ENCODE measurements at regions not wholly inside any gene's neighbourhood (a gene's known extent, or its start where the extent isn't known, plus 50 kb on each side); places are given as distances from the start of the nearest gene placed in this dataset.

- intact Hi-C loops (cut with micrococcal nuclease; ENCODE audit: unreplicated experiment), result no loop called here
- CTCF ChIA-PET, result no interaction called here
- no peak overlapping the region for H3K27ac Mint-ChIP-seq (ENCODE audit: unreplicated experiment)
- H3K27me3 Mint-ChIP-seq (ENCODE audit: unreplicated experiment), result no peaks in the 10 kb centered on the region
- H3K9me3 Mint-ChIP-seq (ENCODE audit: low read depth, unreplicated experiment), result no peaks in the 10 kb centered on the region
- H3K4me3 Mint-ChIP-seq (ENCODE audit: low read depth, unreplicated experiment), result no peak overlapping the region
- peaks cover 18% of the 10 kb centered on the region for H3K4me1 Mint-ChIP-seq (ENCODE audit: low read depth, unreplicated experiment)
- H3K36me3 Mint-ChIP-seq (ENCODE audit: insufficient read depth, unreplicated experiment), result no peaks in the 10 kb centered on the region
- no TSS peak for BruUV-seq (replicated peaks)
- TF ChIP-seq CTCF (IDR thresholded peaks at IDR 0.05; ENCODE audit: unreplicated experiment), result no peak
- DNase-seq, result no peak
These were observed 169.8 kb upstream of the DUSP10 start for GRCh38 chr1:221911714-221912113.

GRCh38 chr1:221910222-221910621 is 168.3 kb upstream of the DUSP10 start:
- CTCF ChIA-PET, result no interaction called here
- Mint-ChIP-seq H3K9me3 (ENCODE audit: low read depth, unreplicated experiment) (no peaks in the 10 kb centered on the region), H3K4me1 (ENCODE audit: low read depth, unreplicated experiment) (peaks cover 18% of the 10 kb centered on the region), H3K27me3 (ENCODE audit: unreplicated experiment) (no peaks in the 10 kb centered on the region), H3K27ac (ENCODE audit: unreplicated experiment) (no peak overlapping the region), H3K4me3 (ENCODE audit: low read depth, unreplicated experiment) (no peak overlapping the region), H3K36me3 (ENCODE audit: insufficient read depth, unreplicated experiment) (no peaks in the 10 kb centered on the region)
- intact Hi-C loops (cut with micrococcal nuclease; ENCODE audit: unreplicated experiment), result no loop called here
- BruUV-seq (replicated peaks), result no TSS peak
- no peak for TF ChIP-seq CTCF (IDR thresholded peaks at IDR 0.05; ENCODE audit: unreplicated experiment)
- DNase-seq, result no peak

- H3K36me3 Mint-ChIP-seq (ENCODE audit: insufficient read depth, unreplicated experiment), result no peaks in the 10 kb centered on the region
These were observed 166.7 kb upstream of the DUSP10 start for GRCh38 chr1:221908573-221908972.

GRCh38 chr1:221907166-221907932 is 165.5 kb upstream of the DUSP10 start:
- CTCF ChIA-PET, result interaction anchor here (0.5 to 0.9 kb wide), 4 partner anchors 9 to 198 kb away, joined by 3 to 6 read pairs (median 3); no protein-coding TSS in a partner anchor
- DNase-seq, result no peak
- BruUV-seq (replicated peaks), result no TSS peak
- Mint-ChIP-seq H3K4me1 (ENCODE audit: low read depth, unreplicated experiment) (no peaks in the 10 kb centered on the region), H3K9me3 (ENCODE audit: low read depth, unreplicated experiment) (peaks cover 1% of the 10 kb centered on the region), H3K27me3 (ENCODE audit: unreplicated experiment) (no peaks in the 10 kb centered on the region), H3K4me3 (ENCODE audit: low read depth, unreplicated experiment) (no peak overlapping the region), H3K27ac (ENCODE audit: unreplicated experiment) (no peak overlapping the region), H3K36me3 (ENCODE audit: insufficient read depth, unreplicated experiment) (no peaks in the 10 kb centered on the region)
- intact Hi-C loops (cut with micrococcal nuclease; ENCODE audit: unreplicated experiment), result no loop called here
- no peak for TF ChIP-seq CTCF (IDR thresholded peaks at IDR 0.05; ENCODE audit: unreplicated experiment)

More at GRCh38 chr1:221908573-221908972, 166.7 kb upstream of the DUSP10 start:
- H3K27ac Mint-ChIP-seq (ENCODE audit: unreplicated experiment), result no peak overlapping the region
- H3K4me3 Mint-ChIP-seq (ENCODE audit: low read depth, unreplicated experiment), result no peak overlapping the region
- CTCF ChIA-PET, result no interaction called here
- intact Hi-C loops (cut with micrococcal nuclease; ENCODE audit: unreplicated experiment), result no loop called here
- DNase-seq, result no peak
- TF ChIP-seq CTCF (IDR thresholded peaks at IDR 0.05; ENCODE audit: unreplicated experiment), result no peak
- no peaks in the 10 kb centered on the region for H3K9me3 Mint-ChIP-seq (ENCODE audit: low read depth, unreplicated experiment)
- peaks cover 6% of the 10 kb centered on the region for H3K4me1 Mint-ChIP-seq (ENCODE audit: low read depth, unreplicated experiment)
- no TSS peak for BruUV-seq (replicated peaks)
- H3K27me3 Mint-ChIP-seq (ENCODE audit: unreplicated experiment), result no peaks in the 10 kb centered on the region

All from Calu3 (cell line).